Parathyroid adenoma (tissue), 2 donors: ENCODE measurements at regions not wholly inside any gene's neighbourhood (a gene's known extent, or its start where the extent isn't known, plus 50 kb on each side); places are given as distances from the start of the nearest gene placed in this dataset.
"Not testable (repeated sequence)": the region's sequence is repeated elsewhere in the genome, so short reads cannot be mapped to it uniquely, and the experiment has no call there.

Source experiments
- H2AFZ ChIP-seq: fragments of 300-600 bp; sonication (generic); one replicate; pipeline ENCODE4 v1.7.0; 2017; ENCODE audit warnings: antibody characterized with exemption, mild to moderate bottlenecking
- H3K27ac ChIP-seq: fragments of 300-600 bp; sonication (generic); one replicate; pipeline ENCODE4 v1.7.0; 2017
- H3K27me3 ChIP-seq: fragments of 300-600 bp; sonication (generic); one replicate; pipeline ENCODE4 v1.7.0; 2017; ENCODE audit warnings: low read length; ENCODE audit not compliant: control insufficient read depth, insufficient read depth
- H3K36me3 ChIP-seq: fragments of 300-600 bp; sonication (generic); one replicate; pipeline ENCODE4 v1.7.0; 2017; ENCODE audit warnings: low read length; ENCODE audit not compliant: control insufficient read depth, insufficient read depth
- H3K4me1 ChIP-seq: fragments of 300-600 bp; sonication (generic); one replicate; pipeline ENCODE4 v1.7.0; 2017; ENCODE audit warnings: control low read depth
- H3K4me2 ChIP-seq: fragments of 300-600 bp; sonication (generic); one replicate; pipeline ENCODE4 v1.7.0; 2017; ENCODE audit warnings: low read length
- H3K4me3 ChIP-seq: fragments of 300-600 bp; sonication (generic); one replicate; pipeline ENCODE4 v1.7.0; 2017; ENCODE audit warnings: low read depth, low read length
- H3K79me2 ChIP-seq: fragments of 300-600 bp; sonication (generic); one replicate; pipeline ENCODE4 v1.7.0; 2017; ENCODE audit warnings: control low read depth
- H3K9ac ChIP-seq: fragments of 300-600 bp; sonication (generic); one replicate; pipeline ENCODE4 v1.7.0; 2017; ENCODE audit warnings: mild to moderate bottlenecking
- H3K9me3 ChIP-seq: fragments of 300-600 bp; sonication (generic); one replicate; pipeline ENCODE4 v1.7.0; 2017; ENCODE audit warnings: low read length; ENCODE audit not compliant: control insufficient read depth
- TF ChIP-seq, protein P1 (sequence below): fragments of 300-600 bp; sonication (generic); IDR thresholded peaks from one replicate; pipeline ENCODE4 v1.7.0; 2017; ENCODE audit warnings: antibody characterized with exemption, mild to moderate bottlenecking
- donor health status: primary hyperparathyroidism.

DNA sequence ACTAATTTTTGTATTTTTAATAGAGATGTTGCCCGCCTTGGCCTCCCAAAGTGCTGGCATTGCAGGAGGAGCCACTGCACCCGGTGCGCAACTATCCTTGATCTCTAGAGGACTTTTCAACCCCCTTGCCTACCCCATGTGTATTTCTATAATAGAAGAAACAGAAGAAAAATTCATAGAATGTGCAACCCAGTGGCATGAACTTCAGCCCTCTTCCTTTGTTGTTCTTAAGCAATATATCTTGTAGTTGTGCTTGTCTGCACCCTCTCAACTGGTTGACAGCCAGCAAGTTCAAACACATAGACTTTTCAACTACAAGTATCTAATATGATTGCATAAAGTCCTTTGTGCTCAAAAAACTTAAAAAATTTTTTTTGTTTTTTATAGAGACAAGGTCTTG lies 72.3 kb upstream of the NCOA3 start:
- no peak overlapping the region for H3K4me2 ChIP-seq
- no peaks in the 10 kb centered on the region for H3K79me2 ChIP-seq
- H3K4me1 ChIP-seq, result no peaks in the 10 kb centered on the region
- no peak overlapping the region for H2AFZ ChIP-seq
- no peaks in the 10 kb centered on the region for H3K36me3 ChIP-seq
- no peaks in the 10 kb centered on the region for H3K9me3 ChIP-seq
- TF ChIP-seq, protein P1, sequence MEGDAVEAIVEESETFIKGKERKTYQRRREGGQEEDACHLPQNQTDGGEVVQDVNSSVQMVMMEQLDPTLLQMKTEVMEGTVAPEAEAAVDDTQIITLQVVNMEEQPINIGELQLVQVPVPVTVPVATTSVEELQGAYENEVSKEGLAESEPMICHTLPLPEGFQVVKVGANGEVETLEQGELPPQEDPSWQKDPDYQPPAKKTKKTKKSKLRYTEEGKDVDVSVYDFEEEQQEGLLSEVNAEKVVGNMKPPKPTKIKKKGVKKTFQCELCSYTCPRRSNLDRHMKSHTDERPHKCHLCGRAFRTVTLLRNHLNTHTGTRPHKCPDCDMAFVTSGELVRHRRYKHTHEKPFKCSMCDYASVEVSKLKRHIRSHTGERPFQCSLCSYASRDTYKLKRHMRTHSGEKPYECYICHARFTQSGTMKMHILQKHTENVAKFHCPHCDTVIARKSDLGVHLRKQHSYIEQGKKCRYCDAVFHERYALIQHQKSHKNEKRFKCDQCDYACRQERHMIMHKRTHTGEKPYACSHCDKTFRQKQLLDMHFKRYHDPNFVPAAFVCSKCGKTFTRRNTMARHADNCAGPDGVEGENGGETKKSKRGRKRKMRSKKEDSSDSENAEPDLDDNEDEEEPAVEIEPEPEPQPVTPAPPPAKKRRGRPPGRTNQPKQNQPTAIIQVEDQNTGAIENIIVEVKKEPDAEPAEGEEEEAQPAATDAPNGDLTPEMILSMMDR, result no peak
- no peak overlapping the region for H3K9ac ChIP-seq
- H3K27ac ChIP-seq, result no peak overlapping the region
- no peaks in the 10 kb centered on the region for H3K27me3 ChIP-seq
- H3K4me3 ChIP-seq, result no peak overlapping the region

DNA sequence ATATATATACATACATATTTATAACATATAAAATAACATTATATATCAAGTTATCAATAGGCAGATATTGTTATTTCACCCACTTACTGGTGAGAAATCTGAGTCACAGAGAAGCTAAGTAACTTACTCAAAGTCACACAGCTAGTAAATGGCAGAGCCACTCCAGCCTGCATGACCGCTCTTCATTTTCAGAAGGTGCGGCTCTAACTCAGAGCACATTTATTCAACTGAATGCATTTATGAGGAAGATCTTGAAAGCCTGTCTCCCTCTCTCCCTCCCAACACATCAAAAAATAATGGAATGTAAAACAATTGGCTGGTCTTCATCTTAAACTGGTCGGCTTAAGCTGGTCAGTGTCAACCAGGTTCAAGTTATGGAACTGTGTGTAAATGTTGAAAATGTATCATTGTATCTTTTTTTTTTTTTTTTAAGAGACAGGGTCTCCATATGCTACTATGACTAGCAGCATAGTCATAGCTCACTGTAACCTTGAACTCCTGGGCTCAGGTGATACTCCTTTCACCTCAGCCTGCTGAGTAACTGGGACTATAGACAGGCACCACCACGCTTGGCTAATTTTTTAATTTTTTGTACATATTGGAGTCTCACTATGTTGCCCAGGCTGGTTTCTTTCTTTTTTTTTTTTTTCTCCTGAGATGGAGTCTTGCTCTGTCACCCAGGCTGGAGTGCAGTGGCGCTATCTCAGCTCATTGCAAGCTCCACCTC lies 70.7 kb upstream of the NCOA3 start:
- no peaks in the 10 kb centered on the region for H3K9me3 ChIP-seq
- H2AFZ ChIP-seq, result no peak overlapping the region
- no peak overlapping the region for H3K9ac ChIP-seq
- H3K27me3 ChIP-seq, result no peaks in the 10 kb centered on the region
- no peak overlapping the region for H3K4me3 ChIP-seq
- no peaks in the 10 kb centered on the region for H3K4me1 ChIP-seq
- no peak overlapping the region for H3K27ac ChIP-seq
- H3K36me3 ChIP-seq, result no peaks in the 10 kb centered on the region
- H3K4me2 ChIP-seq, result no peak overlapping the region
- H3K79me2 ChIP-seq, result no peaks in the 10 kb centered on the region
- TF ChIP-seq, protein P1, result no peak

DNA sequence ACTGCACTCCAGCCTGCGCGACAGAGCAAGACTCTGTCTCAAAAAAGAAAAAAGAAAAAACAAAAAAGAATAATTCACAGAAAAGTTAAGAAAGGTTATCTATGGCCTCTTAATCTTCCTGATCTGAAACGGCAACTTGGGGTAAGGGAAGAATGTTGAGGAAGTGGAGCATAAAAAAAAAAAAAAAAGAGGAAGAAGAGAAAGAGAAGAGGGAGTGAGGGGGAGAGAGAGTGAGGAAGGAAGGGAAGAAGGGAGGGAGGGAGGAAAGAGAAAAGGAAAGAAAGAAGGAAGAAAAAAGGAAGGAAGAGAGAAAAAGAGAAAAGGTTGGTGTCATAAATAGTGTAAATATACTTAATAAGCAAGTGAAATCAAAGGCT lies 68.9 kb upstream of the NCOA3 start:
- no peaks in the 10 kb centered on the region for H3K4me1 ChIP-seq
- H3K36me3 ChIP-seq, result no peaks in the 10 kb centered on the region
- H2AFZ ChIP-seq, result no peak overlapping the region
- no peaks in the 10 kb centered on the region for H3K79me2 ChIP-seq
- H3K27me3 ChIP-seq, result no peaks in the 10 kb centered on the region
- no peak overlapping the region for H3K4me3 ChIP-seq
- H3K9me3 ChIP-seq, result no peaks in the 10 kb centered on the region
- no peak overlapping the region for H3K9ac ChIP-seq
- TF ChIP-seq, protein P1, result no peak
- H3K4me2 ChIP-seq, result no peak overlapping the region
- no peak overlapping the region for H3K27ac ChIP-seq

DNA sequence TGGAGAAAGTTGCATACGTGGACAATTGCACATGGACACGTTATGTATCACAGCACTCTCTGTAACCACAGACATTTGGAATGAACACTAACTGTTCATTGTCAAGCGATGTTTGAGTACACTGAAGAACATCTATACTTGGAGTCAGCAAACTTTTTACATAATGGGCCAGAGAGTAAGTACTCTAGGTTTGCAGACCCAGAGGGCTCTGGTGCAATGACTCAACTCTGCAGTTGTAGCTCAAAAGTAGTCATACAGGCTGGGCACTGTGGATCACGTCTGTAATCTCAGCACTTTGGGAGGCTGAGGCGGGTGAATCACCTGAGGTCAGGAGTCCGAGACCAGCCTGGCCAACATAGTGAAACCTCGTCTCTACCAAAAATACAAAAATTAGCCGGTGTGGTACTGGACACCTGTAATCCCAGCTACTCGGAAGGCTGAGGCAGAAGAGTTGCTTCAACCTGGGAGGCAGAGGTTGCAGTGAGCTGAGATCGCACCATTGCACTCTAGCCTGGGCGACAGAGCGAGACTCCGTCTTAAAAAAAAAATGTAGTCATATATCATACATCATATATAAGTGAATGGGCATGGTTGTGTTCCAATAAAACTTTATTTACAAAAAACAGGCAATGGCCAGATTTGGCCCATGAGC lies 67.4 kb upstream of the NCOA3 start:
- H3K4me2 ChIP-seq, H3K79me2 ChIP-seq, H3K36me3 ChIP-seq, H3K4me1 ChIP-seq, H3K27ac ChIP-seq, H3K27me3 ChIP-seq, H3K4me3 ChIP-seq, H3K9me3 ChIP-seq, H3K9ac ChIP-seq, H2AFZ ChIP-seq: not testable (repeated sequence)

DNA sequence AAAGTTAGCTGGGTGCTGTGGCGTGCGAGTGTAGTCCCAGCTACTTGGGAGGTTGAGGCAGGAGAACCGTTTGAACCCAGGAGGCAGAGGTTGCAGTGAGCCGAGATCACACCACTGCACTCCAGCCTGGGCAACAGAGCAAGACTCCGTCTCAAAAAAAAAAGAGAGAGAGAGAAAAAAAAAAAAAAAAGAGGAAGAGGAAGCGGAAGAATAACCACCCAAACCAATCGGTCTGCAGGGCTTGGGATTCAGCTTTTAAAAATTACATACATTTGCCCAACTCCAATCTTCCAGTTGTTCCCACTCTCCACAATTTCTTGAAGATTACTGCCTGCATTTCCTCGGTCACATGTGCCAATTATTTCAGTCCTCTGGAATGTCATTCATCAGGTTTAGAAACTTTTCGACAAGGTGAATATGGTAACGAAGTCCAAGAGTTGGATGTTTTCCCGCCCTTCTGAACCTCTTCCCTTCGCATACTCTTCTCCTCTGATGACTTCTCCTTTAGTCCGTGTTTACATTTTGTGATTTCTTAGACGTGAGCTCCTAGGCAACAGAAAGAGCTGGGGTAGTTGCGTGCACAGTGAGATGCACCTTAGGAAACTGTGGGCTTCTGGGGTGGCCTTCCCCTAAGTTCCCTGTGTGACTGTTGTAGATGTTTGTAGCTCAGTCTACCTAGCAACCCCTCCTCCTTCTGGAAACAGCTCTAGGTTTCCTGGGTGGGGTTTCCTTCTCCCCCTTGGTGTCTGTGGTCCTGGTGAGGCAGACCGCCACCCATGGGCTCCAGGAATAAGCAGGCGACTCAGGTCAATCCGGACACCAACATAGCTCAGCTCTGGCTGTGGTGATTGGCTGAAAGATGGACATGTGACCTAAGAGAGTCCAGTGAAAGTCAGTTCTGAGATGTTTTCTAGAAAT lies 63.0 kb upstream of the NCOA3 start:
- H3K4me1 ChIP-seq, result no peaks in the 10 kb centered on the region
- no peaks in the 10 kb centered on the region for H3K36me3 ChIP-seq
- TF ChIP-seq, protein P1, result no peak
- H3K27ac ChIP-seq, result no peak overlapping the region
- peak overlapping the region; percentile 17 for H2AFZ ChIP-seq
- H3K27me3 ChIP-seq, result no peaks in the 10 kb centered on the region
- no peaks in the 10 kb centered on the region for H3K79me2 ChIP-seq
- no peak overlapping the region for H3K4me2 ChIP-seq
- no peaks in the 10 kb centered on the region for H3K9me3 ChIP-seq
- H3K4me3 ChIP-seq, result no peak overlapping the region
- no peak overlapping the region for H3K9ac ChIP-seq
